SK-N-SH (cell line): ENCODE measurements at regions not wholly inside any gene's neighbourhood (a gene's known extent, or its start where the extent isn't known, plus 50 kb on each side); places are given as distances from the start of the nearest gene placed in this dataset.

Experiments
- CTCF ChIA-PET: fragments of 300-600, 350-600 bp; formaldehyde crosslinking; extraction: SDS; loops from one replicate; lab custom pipeline; 2021; lab: Yijun Ruan, JAX
- POLR2A ChIA-PET: fragments of 350-600 bp; sonication (Branson Sonifier 250); formaldehyde crosslinking; extraction: SDS; loops from one replicate; lab custom pipeline; 2020; ENCODE audit warnings: antibody characterized with exemption, inconsistent platforms; lab: Yijun Ruan, JAX
- DNase-seq: peaks from one replicate; pipeline ENCODE4 v3.0.0; 2012
- H2AFZ ChIP-seq: fragments of 200-600 bp; sonication (generic); 2 replicates; pipeline ENCODE4 v1.8.1; 2016; ENCODE audit warnings: antibody characterized with exemption, mild to moderate bottlenecking, low read depth
- H3F3A ChIP-seq: fragments of 200-600 bp; sonication (generic); replicated peaks from 2 replicates; pipeline ENCODE3; 2016; ENCODE audit warnings: antibody characterized with exemption, mild to moderate bottlenecking; ENCODE audit not compliant: insufficient read depth
- H3K27ac ChIP-seq, 2 experiments: fragments of 200-500 bp in 1 of 2; fragments of 200-600 bp in 1 of 2; sonication (Bioruptor generic) in 1 of 2; sonication (generic), shearing (Covaris generic) in 1 of 2; 2 replicates each; pipeline versions ENCODE4 v1.5.1 to v1.6.1; 2014 to 2016; ENCODE audit warnings: low read depth in 2 of 2, inconsistent platforms in 1 of 2, low read length in 1 of 2, mild to moderate bottlenecking in 1 of 2, mixed read lengths in 1 of 2
- H3K27me3 ChIP-seq: fragments of 200-600 bp; sonication (generic), shearing (Covaris generic); 2 replicates; pipeline ENCODE4 v1.6.1; 2016; ENCODE audit warnings: mixed run types; ENCODE audit not compliant: insufficient read depth
- H3K36me3 ChIP-seq, 2 experiments: fragments of 200-500 bp in 1 of 2; fragments of 200-600 bp in 1 of 2; sonication (Bioruptor generic) in 1 of 2; sonication (generic) in 1 of 2; replicated peaks in 1 of 2; 2 replicates each; pipeline versions ENCODE3 to v1.5.1; 2014 to 2016; ENCODE audit warnings: low read length in 1 of 2, mild to moderate bottlenecking in 1 of 2; ENCODE audit not compliant: insufficient read depth in 2 of 2, control insufficient read depth in 1 of 2
- H3K4me1 ChIP-seq, 2 experiments: fragments of 200-500 bp in 1 of 2; fragments of 200-600 bp in 1 of 2; sonication (Bioruptor generic) in 1 of 2; sonication (generic), shearing (Covaris generic) in 1 of 2; 2 replicates each; pipeline versions ENCODE4 v1.5.1 to v1.6.1; 2014 to 2016; ENCODE audit warnings: low read depth in 1 of 2, low read length in 1 of 2, mixed run types in 1 of 2; ENCODE audit not compliant: insufficient read depth in 2 of 2, control insufficient read depth in 1 of 2
- H3K4me2 ChIP-seq: fragments of 200-600 bp; sonication (generic), shearing (Covaris generic); 2 replicates; pipeline ENCODE4 v1.6.1; 2017; ENCODE audit warnings: mixed run types
- H3K4me3 ChIP-seq, 2 experiments: fragments of 200-500 bp in 1 of 2; fragments of 200-600 bp in 1 of 2; sonication (Bioruptor generic) in 1 of 2; sonication (generic), shearing (Covaris generic) in 1 of 2; 2 replicates each; pipeline versions ENCODE4 v1.5.1 to v1.8.1; 2014 to 2016; ENCODE audit warnings: low read depth in 2 of 2, inconsistent platforms in 1 of 2, low read length in 1 of 2, mild to moderate bottlenecking in 1 of 2, mixed read lengths in 1 of 2, moderate library complexity in 1 of 2
- H3K79me2 ChIP-seq: fragments of 200-600 bp; sonication (generic); 2 replicates; pipeline ENCODE4 v1.8.1; 2017; ENCODE audit warnings: mild to moderate bottlenecking; ENCODE audit not compliant: insufficient read depth
- H3K9ac ChIP-seq: fragments of 200-600 bp; sonication (generic); 2 replicates; pipeline ENCODE4 v1.6.1; 2017; ENCODE audit warnings: mixed run types
- H3K9me2 ChIP-seq: fragments of 200-600 bp; sonication (generic); 2 replicates; pipeline ENCODE4 v1.6.1; 2017; ENCODE audit warnings: mixed run types
- H3K9me3 ChIP-seq: fragments of 200-600 bp; sonication (generic); 2 replicates; pipeline ENCODE4 v1.6.1; 2017; ENCODE audit warnings: mixed run types, mild to moderate bottlenecking, moderate library complexity
- H4K20me1 ChIP-seq: fragments of 200-600 bp; sonication (generic); 2 replicates; pipeline ENCODE4 v1.6.1; 2017; ENCODE audit warnings: mild to moderate bottlenecking, mixed run types; ENCODE audit not compliant: insufficient read depth
- CHD2 ChIP-seq: fragments of 150-350 bp; IDR thresholded peaks from 2 replicates; pipeline ENCODE4 v1.6.1; 2018; ENCODE audit warnings: low read length; ENCODE audit not compliant: partially characterized antibody
- ELF1 ChIP-seq: IDR thresholded peaks from 2 replicates; pipeline ENCODE4 v1.4.0; 2012
- EP300 ChIP-seq, 2 experiments: IDR thresholded peaks; 2 replicates each; pipeline versions ENCODE4 v1.4.0 to v1.6.1; 2012; ENCODE audit warnings: borderline replicate concordance in 1 of 2, low read depth in 1 of 2, low read length in 1 of 2
- EZH2phosphoT487 ChIP-seq: fragments of 200-600 bp; sonication (generic); IDR thresholded peaks from 2 replicates; pipeline ENCODE4 v1.6.1; 2017; ENCODE audit warnings: low read depth, mixed run types, mild to moderate bottlenecking, antibody characterized with exemption, moderate library complexity, borderline replicate concordance
- FOSL2 ChIP-seq: IDR thresholded peaks from 2 replicates; pipeline ENCODE4 v1.4.0; 2012; ENCODE audit warnings: low read depth, mild to moderate bottlenecking, moderate library complexity, borderline replicate concordance
- IRF3 ChIP-seq: fragments of 150-350 bp; IDR thresholded peaks from 2 replicates; pipeline ENCODE4 v1.6.1; 2016; ENCODE audit warnings: mild to moderate bottlenecking, low read depth, low read length
- JUND ChIP-seq: IDR thresholded peaks from 2 replicates; pipeline ENCODE4 v1.4.0; 2012
- MEF2A ChIP-seq: IDR thresholded peaks from 2 replicates; pipeline ENCODE4 v1.4.0; 2012; ENCODE audit warnings: low read depth, borderline replicate concordance
- MXI1 ChIP-seq: IDR thresholded peaks from 2 replicates; pipeline ENCODE4 v1.6.1; 2012; ENCODE audit warnings: mild to moderate bottlenecking, low read depth, low read length, improper control_type of control experiment
- NFIC ChIP-seq: IDR thresholded peaks from 2 replicates; pipeline ENCODE4 v1.4.0; 2012; ENCODE audit warnings: borderline replicate concordance
- PBX3 ChIP-seq: IDR thresholded peaks from 2 replicates; pipeline ENCODE4; 2012
- POLR2AphosphoS5 ChIP-seq: IDR thresholded peaks from 2 replicates; pipeline ENCODE4 v1.6.1; 2012; ENCODE audit warnings: low read depth, low read length
- RAD21 ChIP-seq: IDR thresholded peaks from 2 replicates; pipeline ENCODE4 v1.6.1; 2012; ENCODE audit warnings: mild to moderate bottlenecking, low read length
- RXRA ChIP-seq: IDR thresholded peaks from 2 replicates; pipeline ENCODE4 v1.4.0; 2012; ENCODE audit warnings: low read depth, mild to moderate bottlenecking, borderline replicate concordance
- SIN3A ChIP-seq: IDR thresholded peaks from 2 replicates; pipeline ENCODE4 v1.6.1; 2012; ENCODE audit warnings: low read depth, mild to moderate bottlenecking, low read length, moderate library complexity, borderline replicate concordance
- SMC3 ChIP-seq: IDR thresholded peaks from 2 replicates; pipeline ENCODE4 v1.6.1; 2012; ENCODE audit warnings: low read depth, low read length, improper control_type of control experiment
- TEAD4 ChIP-seq: IDR thresholded peaks from 2 replicates; pipeline ENCODE4 v1.4.0; 2012; ENCODE audit warnings: mild to moderate bottlenecking, borderline replicate concordance; ENCODE audit not compliant: insufficient read depth
- USF1 ChIP-seq: IDR thresholded peaks from 2 replicates; pipeline ENCODE4 v1.4.0; 2012; ENCODE audit warnings: low read depth, borderline replicate concordance
- USF2 ChIP-seq: fragments of 150-350 bp; IDR thresholded peaks from 2 replicates; pipeline ENCODE4 v1.6.1; 2017; ENCODE audit warnings: antibody characterized with exemption, low read length, low read depth, borderline replicate concordance
- ZBTB33 ChIP-seq: IDR thresholded peaks from 2 replicates; pipeline ENCODE4 v1.4.0; 2012; ENCODE audit warnings: low read depth, borderline replicate concordance
- WGBS: methylation state at CpG from one replicate; pipeline ENCODE4 v1.1.6; 2017; ENCODE audit warnings: low lambda C conversion rate; 5-methylcytosine and 5-hydroxymethylcytosine counted together

GRCh38 chr6:166785131-166785530 is 158.1 kb upstream of the RPS6KA2 start (continued):
- no peak for TF ChIP-seq ZBTB33
- TF ChIP-seq SMC3 = no peak
- TF ChIP-seq, all 33 proteins: peak for 0

- TF ChIP-seq RXRA (no peak), USF2 (no peak), ELF1 (no peak), TEAD4 (no peak), SMC3 (no peak), CHD2 (no peak), NFIC (no peak), SIN3A (no peak), JUND (no peak), EZH2phosphoT487 (no peak), USF1 (no peak), RAD21 (no peak), IRF3 (no peak), MEF2A (no peak), EP300 (IDR thresholded peaks at IDR 0.05; ENCODE audit: borderline replicate concordance in 1 of 2, low read depth in 1 of 2, low read length in 1 of 2) (no peak), MXI1 (no peak), PBX3 (no peak), ZBTB33 (no peak), FOSL2 (no peak), POLR2AphosphoS5 (no peak)
- POLR2A ChIA-PET = no interaction called here
- no peaks in the 10 kb centered on the region for H3K27me3 ChIP-seq
- H3K9me2 ChIP-seq = no peaks in the 10 kb centered on the region
- no peaks in the 10 kb centered on the region for H3K4me1 ChIP-seq
- no peak overlapping the region for H3K4me3 ChIP-seq
- CTCF ChIA-PET = interaction anchor here (1.1 to 3.4 kb wide), 4 partner anchors 10 to 358 kb away, joined by 3 to 16 read pairs (median 10); no protein-coding TSS in a partner anchor
- no peak for DNase-seq
- H4K20me1 ChIP-seq = no peaks in the 10 kb centered on the region
- H2AFZ ChIP-seq = no peak overlapping the region
- WGBS = 71% methylated on average over 7 of the region's 7 CpGs
- H3K27ac ChIP-seq = no peak overlapping the region
- no peak overlapping the region for H3K4me2 ChIP-seq
- no peaks in the 10 kb centered on the region for H3K9me3 ChIP-seq
- no peaks in the 10 kb centered on the region for H3F3A ChIP-seq
- no peaks in the 10 kb centered on the region for H3K79me2 ChIP-seq
- H3K9ac ChIP-seq = no peak overlapping the region
- H3K36me3 ChIP-seq = no peaks in the 10 kb centered on the region
Observed at GRCh38 chr6:166784691-166785090, 157.6 kb upstream of the RPS6KA2 start.
